Gastroesophageal sphincter (tissue), 3 donors: ENCODE measurements at regions not wholly inside any gene's neighbourhood (a gene's known extent, or its start where the extent isn't known, plus 50 kb on each side); places are given as distances from the start of the nearest gene placed in this dataset.

ENCODE experiments used
- CTCF ChIP-seq, 4 experiments: fragments of 200-600 bp in 2 of 4; fragments of 450-650 bp in 2 of 4; sonication (generic) in 1 of 4; IDR thresholded peaks; one replicate each; pipeline ENCODE4 v1.5.1; 2017 to 2019; ENCODE audit warnings: antibody characterized with exemption in 4 of 4, mild to moderate bottlenecking in 2 of 4, moderate library complexity in 2 of 4
- POLR2A ChIP-seq, 2 donors: fragments of 450-650 bp; IDR thresholded peaks; one replicate each; pipeline ENCODE4 v1.6.1; 2017; ENCODE audit warnings: antibody characterized with exemption in 2 of 2, mild to moderate bottlenecking in 2 of 2, moderate library complexity in 1 of 2

GRCh38 chr3:106452096-106452495 is 583.3 kb upstream of the CBLB start:
- TF ChIP-seq POLR2A (IDR thresholded peaks at IDR 0.05), result no peak
- TF ChIP-seq CTCF (IDR thresholded peaks at IDR 0.05), result no peak
